SKM-1 treated with dmso at 0.1 percent for 144 hours (cell line): ENCODE measurements at regions not wholly inside any gene's neighbourhood (a gene's known extent, or its start where the extent isn't known, plus 50 kb on each side); places are given as distances from the start of the nearest gene placed in this dataset.

ENCODE experiments used
- DNase-seq: peaks from one replicate; lab custom pipeline; 2025; ENCODE audit not compliant: unreplicated experiment; lab: John Stamatoyannopoulos, UW

DNA sequence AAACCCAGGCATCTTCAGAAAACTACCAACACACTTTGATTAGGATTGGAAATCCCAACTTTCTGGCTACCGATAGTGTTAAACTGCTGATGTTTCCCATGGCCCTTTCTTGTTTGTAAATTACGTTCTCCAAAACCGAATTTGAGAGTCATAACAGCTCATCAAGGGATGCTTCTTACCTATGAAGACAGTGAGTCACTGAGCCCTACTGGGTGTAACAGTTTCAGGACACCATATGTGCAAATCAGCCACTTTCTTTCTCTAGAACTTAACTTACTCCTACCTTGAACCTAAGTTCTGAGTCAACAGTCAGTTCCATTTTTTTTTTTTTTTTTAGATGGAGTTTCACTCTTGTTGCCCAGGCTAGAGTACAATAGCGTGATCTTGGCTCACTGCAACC is 410.1 kb upstream of the TSHZ3 start:
- DNase-seq: no peak

DNA sequence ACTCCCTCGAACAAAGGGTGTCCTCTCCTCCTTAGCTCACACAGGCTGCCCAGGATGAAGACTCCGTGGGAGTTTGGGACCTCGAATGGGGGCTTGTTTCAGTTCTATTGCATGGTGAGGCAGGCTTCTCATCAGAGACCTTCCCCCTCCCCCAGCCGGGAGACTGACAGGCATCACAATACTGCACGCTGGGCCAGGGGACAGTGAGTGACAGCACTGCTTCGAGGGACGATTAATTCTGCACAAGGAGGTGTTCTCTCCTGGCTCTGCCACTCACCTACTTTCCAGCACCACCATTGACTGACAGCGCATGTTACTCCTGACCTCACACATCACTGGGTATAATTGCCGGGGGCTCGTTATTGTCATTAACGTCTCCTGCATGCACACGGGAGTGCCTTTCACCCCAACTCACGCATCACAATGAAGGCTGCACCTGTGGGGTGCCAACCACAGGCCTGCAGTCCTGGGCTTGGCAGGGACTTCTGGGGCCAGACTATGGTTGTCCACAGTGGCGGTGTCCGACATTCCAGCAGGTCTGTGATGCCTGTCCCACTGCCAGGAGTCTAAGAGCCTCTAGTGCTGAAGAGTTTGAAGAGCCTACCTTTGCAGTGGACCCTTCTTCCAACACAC is 412.2 kb upstream of the TSHZ3 start:
- DNase-seq: no peak

DNA sequence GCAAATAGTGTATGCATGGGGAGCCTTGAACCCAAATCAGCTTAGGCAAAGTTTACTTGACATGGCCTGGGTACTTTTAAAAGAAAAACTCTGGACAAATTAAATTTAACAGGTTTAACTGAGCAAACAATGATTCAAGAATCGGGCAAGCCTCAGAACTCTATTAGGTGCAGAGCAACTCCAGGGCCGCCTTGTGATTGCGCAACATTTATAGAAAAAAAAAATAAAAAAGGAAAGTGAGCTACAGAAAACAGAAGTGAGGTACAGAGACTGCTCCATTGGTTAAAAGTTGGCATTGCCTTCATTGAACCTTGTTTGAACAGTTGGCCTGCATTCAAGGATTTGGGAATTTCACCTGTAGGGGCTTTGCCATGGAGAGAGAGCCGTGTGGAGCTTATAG is 421.0 kb upstream of the TSHZ3 start:
- no peak for DNase-seq

DNA sequence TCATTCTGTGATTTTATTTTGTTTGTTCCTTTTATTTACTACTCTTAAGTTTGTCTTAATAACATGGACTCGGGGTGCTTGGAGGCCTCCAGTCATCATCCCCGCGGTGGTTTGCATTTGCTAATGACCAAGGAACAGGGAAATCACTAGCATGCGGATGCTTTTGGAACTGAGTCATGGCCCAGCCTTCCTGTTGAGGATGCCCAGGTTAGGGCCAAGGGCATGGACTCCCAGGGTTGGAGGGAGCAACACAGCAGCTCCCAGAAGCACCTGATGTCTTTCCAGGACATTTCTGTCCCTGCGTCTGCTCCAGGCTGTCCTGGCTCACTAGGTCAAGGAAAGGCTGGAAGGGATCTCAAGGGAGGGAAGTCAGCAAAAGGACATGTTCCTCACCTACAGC is 423.7 kb upstream of the TSHZ3 start:
- DNase-seq: no peak

DNA sequence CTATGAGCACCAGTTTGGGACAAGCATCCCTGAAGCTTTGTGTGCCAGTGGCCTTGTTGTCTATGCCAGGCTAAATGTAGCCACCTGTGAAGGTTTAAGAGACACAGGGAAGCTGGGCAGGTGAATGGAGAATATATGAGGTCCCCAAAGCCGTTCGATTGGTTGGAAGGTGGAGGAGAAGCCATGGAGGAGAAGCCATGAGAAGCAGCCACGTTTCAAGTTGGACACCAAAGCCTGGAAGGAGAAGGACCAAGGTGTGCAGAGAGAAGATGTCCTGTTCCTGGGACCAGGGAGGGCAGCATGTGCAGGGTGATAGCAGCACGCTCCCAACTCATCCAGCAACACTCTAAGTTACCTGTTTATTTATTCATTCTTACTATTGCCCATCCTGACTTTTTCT is 432.3 kb upstream of the TSHZ3 start:
- no peak for DNase-seq

DNA sequence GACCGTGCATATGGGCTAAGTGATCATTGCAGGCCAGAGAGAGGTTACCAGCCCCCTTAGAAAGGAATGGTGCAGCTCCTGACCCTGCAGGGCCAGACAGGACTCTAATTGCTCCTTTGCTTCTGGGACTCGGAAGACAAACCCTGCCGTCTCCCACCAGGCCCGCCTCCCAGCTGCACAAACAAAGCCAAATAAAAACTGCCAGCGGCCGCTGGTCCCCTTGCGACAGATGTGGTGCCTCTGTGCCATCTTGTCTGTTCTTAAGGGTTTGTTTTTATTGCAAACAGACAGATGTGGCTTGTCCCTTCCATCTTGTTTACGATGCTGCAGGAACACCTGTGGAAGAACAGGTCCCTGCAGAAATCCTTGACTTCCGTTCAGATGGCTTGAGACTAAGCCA is 434.4 kb upstream of the TSHZ3 start:
- no peak for DNase-seq

DNA sequence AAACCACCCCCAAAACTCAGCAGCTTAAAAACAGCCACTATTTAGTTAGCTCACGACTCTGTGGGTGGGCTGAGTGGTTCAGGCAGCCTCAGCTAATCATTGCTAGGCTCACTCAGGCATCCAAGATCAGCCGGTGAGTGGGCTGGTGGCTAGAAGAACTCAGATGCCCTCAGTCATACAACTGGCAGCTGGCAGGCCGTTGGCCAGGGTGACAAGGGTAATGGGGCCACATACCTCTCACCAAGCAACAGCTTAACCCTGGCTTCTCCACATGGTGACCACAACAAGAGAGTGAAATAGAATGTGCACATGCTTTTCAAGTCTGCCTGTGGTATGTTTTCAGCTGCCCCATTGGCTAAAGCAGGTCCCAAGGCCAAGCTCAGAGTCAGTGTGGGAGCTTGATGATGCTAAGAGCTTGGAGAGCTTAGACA is 435.4 kb upstream of the TSHZ3 start:
- no peak for DNase-seq

DNA sequence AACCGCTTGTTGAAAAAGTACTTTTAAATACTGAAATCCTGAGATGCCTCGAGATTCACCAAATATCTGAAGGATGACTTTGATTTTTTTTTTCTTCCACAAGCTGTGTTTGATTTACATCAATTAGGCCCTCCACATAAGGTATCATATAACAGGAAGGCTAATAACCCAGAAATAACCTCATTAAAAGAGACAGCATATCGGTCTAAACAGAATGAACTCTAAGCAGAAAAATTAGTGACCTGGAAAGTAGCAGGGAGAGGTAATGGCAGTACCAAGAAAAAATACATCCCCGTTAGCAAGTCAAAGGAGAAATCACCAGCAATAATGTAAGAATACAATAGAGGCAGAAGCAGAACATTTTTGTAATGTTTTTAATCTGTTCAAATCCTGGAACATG is 452.4 kb upstream of the TSHZ3 start:
- DNase-seq: no peak

DNA sequence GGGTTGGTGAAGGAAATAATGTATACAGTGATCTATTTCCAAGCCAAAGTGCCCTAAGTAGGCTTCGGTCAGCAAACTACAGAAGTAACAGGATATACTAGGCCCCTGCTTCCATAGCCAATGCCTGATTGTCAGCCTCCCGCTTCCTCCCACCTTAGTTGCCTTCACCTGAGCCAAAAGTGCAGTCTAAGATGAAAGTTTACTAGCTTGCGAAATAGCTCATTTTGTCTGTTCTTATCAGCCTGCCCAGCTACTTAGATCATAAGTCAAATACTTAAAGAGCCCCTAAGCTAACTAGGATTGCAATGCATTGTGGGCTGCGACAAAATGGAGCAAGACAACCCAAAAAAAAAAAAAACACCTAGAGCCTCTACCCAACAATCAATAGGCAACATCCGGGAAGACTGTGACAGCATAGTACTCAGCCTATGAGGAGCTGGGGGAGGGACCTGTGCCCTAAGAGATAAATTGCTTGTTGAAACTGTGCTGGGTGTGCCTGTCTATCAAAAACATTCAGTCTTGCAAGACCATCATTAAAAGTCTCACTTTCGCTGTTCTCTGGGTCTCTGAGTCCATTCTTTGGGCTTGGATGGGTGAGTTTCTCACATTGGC is 454.7 kb upstream of the TSHZ3 start:
- no peak for DNase-seq

DNA sequence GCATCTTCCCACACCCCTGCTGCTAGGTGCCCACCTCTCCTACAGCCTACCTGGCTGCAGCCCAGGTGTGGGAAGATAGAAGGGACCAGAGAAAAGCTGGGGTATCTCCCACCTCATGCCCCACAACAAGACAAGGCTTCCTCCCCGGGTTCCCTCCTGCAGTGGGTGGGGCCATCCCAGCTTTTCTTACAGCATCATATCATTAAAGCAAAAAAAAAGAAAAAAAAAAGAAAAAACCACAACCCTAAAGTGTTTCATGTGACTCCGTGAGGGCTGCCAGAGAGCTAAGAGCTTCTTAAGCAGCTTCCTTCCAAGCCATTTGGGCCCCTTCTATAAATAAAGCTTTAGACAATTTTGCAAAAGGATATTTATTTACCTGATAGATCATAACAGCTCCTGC is 455.4 kb upstream of the TSHZ3 start:
- no peak for DNase-seq

DNA sequence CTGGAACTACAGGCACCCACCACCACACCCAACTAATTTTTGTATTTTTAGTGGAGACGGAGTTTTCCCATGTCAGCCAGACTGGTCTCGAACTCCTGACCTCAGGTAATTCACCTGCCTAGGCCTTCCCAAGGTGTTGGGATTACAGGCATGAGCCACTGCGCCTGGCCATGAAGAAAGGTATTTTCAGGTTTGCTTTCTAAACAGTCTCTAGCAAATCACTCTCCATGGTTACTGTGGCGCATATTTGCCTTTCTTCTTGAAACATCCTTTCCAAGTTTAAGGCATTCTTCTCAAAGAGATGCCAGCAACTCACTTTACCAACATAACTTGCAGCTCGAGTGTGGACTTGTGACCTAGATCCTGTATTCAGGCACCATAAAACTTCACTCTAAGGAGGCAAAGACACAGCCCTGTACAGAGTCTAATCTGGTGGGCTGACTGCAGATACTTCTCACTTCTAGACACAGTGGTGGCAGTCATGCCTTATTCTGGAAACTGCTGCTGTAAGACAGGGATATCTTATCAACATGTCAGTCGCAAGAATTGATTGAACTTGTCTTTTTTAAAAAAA is 461.4 kb upstream of the TSHZ3 start:
- no peak for DNase-seq

DNA sequence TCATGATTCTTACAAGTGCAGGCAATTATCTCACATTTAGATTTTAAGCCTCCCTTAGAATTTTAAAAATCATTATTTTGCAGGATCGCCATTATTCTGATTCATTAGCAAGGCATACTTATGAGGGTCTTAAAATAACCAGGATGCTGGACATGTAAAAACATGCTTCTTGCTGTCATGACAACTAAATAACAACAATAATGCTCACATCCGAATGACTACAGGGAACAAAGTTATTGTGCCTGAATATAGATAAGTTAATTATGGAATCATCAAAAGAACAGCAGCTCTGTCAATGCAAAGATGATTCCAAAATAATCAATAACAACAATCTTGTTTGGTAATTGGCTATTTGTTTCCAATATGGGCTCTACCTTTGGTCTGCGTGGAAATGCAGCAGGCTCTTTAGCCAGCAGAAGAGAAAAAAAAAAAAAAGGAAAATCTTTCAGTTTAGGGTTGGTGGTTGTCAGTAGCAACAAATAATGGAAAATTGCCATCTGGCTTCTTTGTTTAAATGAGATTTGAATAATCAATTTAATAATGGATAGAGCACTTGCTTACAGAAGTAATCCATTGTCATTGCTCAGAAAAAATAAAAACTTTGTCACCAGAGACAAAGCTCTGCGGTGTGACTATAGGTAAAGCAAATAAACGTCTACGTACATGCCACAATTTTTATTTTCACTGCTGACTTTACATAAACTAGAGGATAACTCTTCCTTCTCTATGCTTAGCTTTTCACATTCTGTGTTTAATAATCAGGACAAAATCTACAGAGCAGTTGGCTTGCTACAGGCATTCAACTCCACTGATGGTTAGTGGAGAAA is 468.9 kb upstream of the TSHZ3 start:
- no peak for DNase-seq

DNA sequence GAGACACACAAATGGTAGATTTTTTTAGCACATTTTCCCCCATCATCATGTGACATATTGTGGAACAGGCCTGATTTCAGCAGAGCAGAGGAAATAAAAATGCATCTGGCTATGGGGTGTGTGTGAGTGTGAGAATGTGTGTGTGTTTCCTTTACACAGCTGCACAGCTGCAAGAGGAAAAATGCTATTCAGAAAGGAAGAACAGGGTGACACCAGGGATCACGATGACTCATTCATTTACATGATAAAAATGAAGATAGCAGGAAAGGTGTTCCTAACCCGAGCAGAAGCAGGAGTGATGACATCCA is 469.5 kb upstream of the TSHZ3 start:
- DNase-seq: no peak

DNA sequence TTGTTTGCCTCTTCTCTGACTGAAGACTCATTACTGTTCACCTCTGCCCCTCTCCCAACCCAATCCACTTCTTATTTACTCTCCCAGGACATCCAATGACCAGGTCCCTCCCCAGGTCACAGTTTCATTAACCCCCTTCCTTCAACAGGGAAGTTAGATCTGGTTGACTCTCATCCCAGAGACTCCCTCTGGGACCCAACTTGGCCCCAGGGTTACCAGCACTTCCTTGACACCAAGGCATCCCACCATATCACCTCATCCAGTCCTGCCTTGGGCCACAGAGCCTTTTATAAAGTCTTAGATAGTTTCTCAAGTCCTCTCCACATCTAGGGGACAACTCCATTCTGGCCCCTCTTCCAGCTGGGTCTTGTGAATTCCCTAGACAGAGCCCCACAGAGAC is 470.6 kb upstream of the TSHZ3 start:
- no peak for DNase-seq

DNA sequence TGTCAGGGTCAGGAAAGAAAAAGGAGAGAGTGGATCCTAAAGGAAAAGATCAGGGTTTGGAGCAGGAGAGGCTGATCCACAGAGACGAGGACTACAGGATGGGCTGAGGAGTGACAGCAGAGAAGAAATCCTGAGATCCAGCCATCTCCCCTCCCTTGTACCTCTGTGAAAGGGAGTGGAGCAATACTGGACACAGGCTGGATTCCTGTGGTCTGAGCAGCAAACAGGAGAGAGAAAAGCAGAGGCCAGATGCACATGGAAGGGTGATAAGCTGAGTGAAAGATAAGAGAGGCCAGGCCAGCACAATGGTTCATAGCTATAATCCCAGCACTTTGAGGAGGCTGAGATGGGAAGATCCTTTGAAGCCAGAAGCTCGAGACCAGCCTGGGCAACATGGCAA is 472.1 kb upstream of the TSHZ3 start:
- DNase-seq: no peak

DNA sequence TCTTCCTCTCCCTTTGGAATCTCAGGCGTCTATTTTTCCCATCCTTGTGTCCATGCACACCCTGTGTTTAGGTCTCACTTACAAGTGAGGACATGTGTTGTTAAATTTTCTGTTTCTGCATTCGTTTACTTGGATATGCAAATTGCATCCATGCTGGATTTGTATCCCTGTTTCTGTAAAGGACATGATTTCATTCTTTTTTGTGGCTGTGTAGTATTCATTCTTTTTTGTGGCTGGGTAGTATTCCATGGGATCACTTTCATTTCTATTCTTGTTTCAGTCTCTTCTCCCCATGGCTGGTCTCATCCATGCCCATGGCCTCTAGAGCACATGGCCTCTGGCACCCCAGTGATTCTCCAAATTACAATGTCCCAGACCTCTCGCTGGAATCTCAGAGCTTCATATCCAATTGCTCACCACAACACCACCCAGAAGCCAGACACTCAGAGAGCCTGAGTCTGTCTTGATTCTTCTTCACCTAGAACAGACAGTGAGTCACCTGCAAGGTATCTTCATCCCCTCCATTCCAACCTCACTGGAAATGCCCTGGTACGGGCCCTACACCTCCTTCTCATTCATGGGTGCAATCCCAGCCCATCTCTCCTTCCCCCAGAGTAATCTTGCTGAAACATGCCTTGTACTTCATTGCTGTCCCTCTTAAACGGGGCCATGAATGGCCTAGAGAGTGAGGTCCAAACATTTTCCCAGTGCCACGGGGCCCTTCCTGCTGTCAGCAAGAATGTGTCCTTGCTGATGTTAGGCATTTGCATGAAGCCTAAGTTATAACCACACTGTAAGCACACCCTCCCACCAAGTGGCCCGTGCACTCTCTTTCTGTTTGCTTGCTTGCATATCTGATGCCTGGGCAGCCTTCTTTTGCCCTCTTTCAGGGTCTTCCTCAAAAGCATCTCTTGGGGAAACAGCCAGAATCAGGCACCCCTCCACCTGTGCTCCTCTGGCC is 476.2 kb upstream of the TSHZ3 start:
- DNase-seq: no peak

DNA sequence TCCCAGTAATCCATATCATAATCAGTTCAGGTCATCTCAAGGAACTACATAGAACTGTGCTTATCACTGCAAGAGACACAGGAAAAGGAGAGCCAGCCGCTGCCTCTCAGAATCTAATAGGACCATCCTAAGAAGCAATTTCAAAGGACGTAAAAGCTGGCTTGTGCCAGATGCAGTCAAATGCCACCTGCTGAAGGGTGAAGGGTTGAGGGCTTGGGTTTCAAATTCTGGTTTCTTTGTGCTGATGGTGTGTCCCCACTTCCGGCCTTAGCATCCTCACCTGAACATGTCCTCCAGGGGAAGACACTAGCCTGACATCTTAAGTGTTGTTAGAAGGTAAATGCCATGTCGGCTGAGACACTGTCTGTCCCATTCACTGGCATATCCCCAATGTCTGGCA is 477.1 kb upstream of the TSHZ3 start:
- DNase-seq: no peak

DNA sequence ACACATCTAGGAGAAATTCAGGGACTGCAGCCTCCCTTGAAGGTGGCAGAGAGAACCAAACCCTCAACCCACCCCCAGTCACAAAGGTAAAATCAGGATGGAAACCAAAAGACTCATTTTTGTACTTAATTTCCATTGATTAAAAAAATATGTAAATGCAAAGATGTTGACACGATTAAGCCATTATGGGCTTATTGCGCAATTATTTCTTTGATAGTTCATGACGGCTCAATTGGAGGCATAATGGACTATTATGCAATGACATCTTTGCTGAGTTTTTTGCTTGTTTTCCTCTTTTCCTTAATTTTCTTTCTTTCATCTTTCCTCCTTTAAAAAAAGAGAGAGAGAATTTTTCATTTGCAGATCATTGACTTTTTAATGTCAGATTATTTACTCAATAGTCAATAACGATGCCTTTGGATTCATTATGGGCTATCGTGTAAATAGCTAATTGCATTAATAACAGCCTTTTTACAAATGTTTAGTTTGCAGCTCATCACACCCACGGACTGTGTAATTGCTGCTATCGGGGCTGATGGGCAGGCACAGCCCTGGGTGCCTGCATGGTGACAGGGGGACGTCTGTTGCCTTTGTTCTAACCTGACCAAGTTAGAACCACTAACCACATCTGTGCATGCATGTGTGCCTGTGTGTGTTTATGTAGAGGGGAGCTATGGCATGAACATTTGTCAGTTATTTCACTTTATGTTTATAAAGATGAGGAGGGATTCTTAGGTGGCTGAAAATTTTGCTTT is 482.4 kb upstream of the TSHZ3 start:
- no peak for DNase-seq

DNA sequence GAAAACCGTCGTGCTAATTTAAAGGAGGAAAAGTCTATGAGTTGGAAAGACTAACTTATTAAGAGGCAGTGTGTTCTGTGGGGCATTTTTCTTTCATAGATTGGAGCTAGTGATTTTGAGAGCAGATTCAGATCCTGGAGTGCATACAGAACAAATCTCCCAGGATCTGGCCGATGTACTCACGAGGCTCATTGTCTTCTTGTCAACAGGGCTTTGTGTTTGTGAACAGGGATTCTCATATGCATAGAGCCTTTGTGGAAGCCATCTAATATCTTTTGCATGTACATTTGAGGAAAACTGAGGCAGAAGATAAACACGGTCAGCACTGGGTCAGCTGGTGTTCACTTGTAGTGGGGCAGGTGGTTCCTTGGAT is 482.9 kb upstream of the TSHZ3 start:
- DNase-seq: no peak

DNA sequence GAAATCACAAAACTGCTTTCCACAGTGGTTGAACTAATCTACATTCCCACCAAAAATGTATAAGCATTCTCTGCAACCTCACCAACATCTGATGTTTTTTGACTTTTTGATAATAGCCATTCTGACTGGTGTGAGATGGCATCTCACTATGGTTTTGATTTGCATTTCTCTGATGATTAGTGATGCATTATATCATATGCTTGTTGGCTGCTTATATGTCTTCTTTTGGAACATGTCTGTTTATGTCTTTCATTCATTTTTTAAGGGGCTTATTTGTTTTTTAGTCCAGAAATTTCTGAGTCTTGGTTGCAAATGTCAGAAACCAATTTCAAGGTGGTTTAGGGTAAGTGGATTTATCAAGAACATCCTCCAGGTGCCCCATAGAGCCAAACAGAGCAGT is 484.8 kb upstream of the TSHZ3 start:
- DNase-seq: no peak
